ENCODE measurements at regions not wholly inside any gene's neighbourhood (a gene's known extent, or its start where the extent isn't known, plus 50 kb on each side); places are given as distances from the start of the nearest gene placed in this dataset.

- H3K79me2 ChIP-seq (ENCODE audit: control insufficient read depth, insufficient read depth, low read length), result no peaks in the 10 kb centered on the region
- intact Hi-C loops (cut with micrococcal nuclease), result no loop called here
- H2AFZ ChIP-seq (ENCODE audit: low read depth, low read length), result no peak overlapping the region
- DNase-seq (ENCODE audit: extremely low read depth in 1 of 4, low spot score in 3 of 4) (no peak), ATAC-seq (no peak), FAIRE-seq (no peak)
- H3K9me3 ChIP-seq (replicated peaks; ENCODE audit: control insufficient read depth, insufficient read depth, low read depth, low read length), result no peaks in the 10 kb centered on the region
- POLR2A ChIA-PET, result no interaction called here
- H3K27ac ChIP-seq (ENCODE audit: extremely low read depth, low read depth, low read length), result no peak overlapping the region
- no peaks in the 10 kb centered on the region for H4K20me1 ChIP-seq (replicated peaks; ENCODE audit: control insufficient read depth, insufficient read depth, low read length)
- 0% methylated on average over 2 of the region's 2 CpGs for WGBS (ENCODE audit: insufficient coverage, low coverage, missing lambda C conversion rate)
- H3K4me3 ChIP-seq, result no peak overlapping the region
- BruUV-seq (replicated peaks), result no TSS peak
- no peaks in the 10 kb centered on the region for H3K27me3 ChIP-seq (ENCODE audit: control insufficient read depth in 2 of 2, insufficient read depth in 2 of 2, low read length in 2 of 2)
- no peak overlapping the region for H3K4me2 ChIP-seq (ENCODE audit: insufficient read depth, low read length)
- no peaks in the 10 kb centered on the region for H3K4me1 ChIP-seq (replicated peaks in 1 of 2; ENCODE audit: control insufficient read depth in 2 of 2, insufficient read depth in 2 of 2, low read length in 2 of 2)
- no peaks in the 10 kb centered on the region for H3K9me1 ChIP-seq (ENCODE audit: control insufficient read depth, insufficient read depth, low read length)
- TF ChIP-seq MYC (IDR thresholded peaks at IDR 0.05; ENCODE audit: low read depth, low read length) (no peak), MYC (CRISPR knock-in tag; IDR thresholded peaks at IDR 0.05; ENCODE audit: borderline replicate concordance, low read depth) (no peak), IRF2 (CRISPR knock-in tag; IDR thresholded peaks at IDR 0.05) (no peak), STAT5A (IDR thresholded peaks at IDR 0.05; ENCODE audit: borderline replicate concordance, low read length) (no peak), KLF6 (CRISPR knock-in tag; IDR thresholded peaks at IDR 0.05; ENCODE audit: borderline replicate concordance) (no peak), CREB1 (IDR thresholded peaks at IDR 0.05) (no peak), CREB1 (CRISPR knock-in tag; IDR thresholded peaks at IDR 0.05) (no peak), ZNF785 (CRISPR knock-in tag; IDR thresholded peaks at IDR 0.05) (no peak), ATF1 (CRISPR knock-in tag; IDR thresholded peaks at IDR 0.05) (no peak), ATF1 (tag; IDR thresholded peaks at IDR 0.05) (no peak), STAT5B (CRISPR knock-in tag; IDR thresholded peaks at IDR 0.05) (no peak), MTA2 (IDR thresholded peaks at IDR 0.05; ENCODE audit: low read depth) (no peak), ZNF717 (CRISPR knock-in tag; IDR thresholded peaks at IDR 0.05) (no peak)
- H3K9ac ChIP-seq (ENCODE audit: insufficient read depth in 1 of 2, low read depth in 2 of 2, low read length in 2 of 2), result no peak overlapping the region
- in situ Hi-C loops (cut with MboI), result no loop called here
- H3K36me3 ChIP-seq (ENCODE audit: control insufficient read depth, insufficient read depth, low read length), result no peaks in the 10 kb centered on the region
- CTCF ChIA-PET (ENCODE audit: low intra/inter-chr PET ratio), result no interaction called here
Measured at GRCh38 chr13:37382146-37382545, 216.4 kb downstream of the POSTN start.
